T-helper 2 cell treated with Interferon-gamma antibody and Interleukin-4, amounts not matched to agents 5 μg/mL and 100 μg/mL, for 36 hours (primary cell): ENCODE measurements at regions not wholly inside any gene's neighbourhood (a gene's known extent, or its start where the extent isn't known, plus 50 kb on each side); places are given as distances from the start of the nearest gene placed in this dataset.

ENCODE experiments used
- DNase-seq: peaks from one replicate; pipeline ENCODE4 v3.0.0; 2021; ENCODE audit warnings: low spot score
- H3K27ac Mint-ChIP-seq: one replicate; pipeline ENCODE4 v1.8.0; 2021; ENCODE audit warnings: mild to moderate bottlenecking, mixed read lengths
- H3K27me3 Mint-ChIP-seq: one replicate; pipeline ENCODE4 v1.8.0; 2021; ENCODE audit warnings: low read depth, mixed read lengths
- H3K36me3 Mint-ChIP-seq: one replicate; pipeline ENCODE4 v1.8.0; 2021; ENCODE audit warnings: low read depth, mixed read lengths
- H3K4me1 Mint-ChIP-seq: one replicate; pipeline ENCODE4 v1.8.0; 2021; ENCODE audit warnings: low read depth, mixed read lengths
- H3K4me3 Mint-ChIP-seq: one replicate; pipeline ENCODE4 v1.8.0; 2022; ENCODE audit warnings: mild to moderate bottlenecking, moderate library complexity, mixed read lengths
- H3K9me3 Mint-ChIP-seq: one replicate; pipeline ENCODE4 v1.8.0; 2021; ENCODE audit warnings: mixed read lengths

GRCh38 chr6:21741221-21742109, 147.9 kb downstream of the SOX4 start:
- DNase-seq, result no peak
- H3K4me3 Mint-ChIP-seq, result no peak overlapping the region
- peaks cover 3% of the 10 kb centered on the region for H3K4me1 Mint-ChIP-seq
- H3K27me3 Mint-ChIP-seq, result peaks cover 2% of the 10 kb centered on the region
- no peak overlapping the region for H3K27ac Mint-ChIP-seq
- H3K36me3 Mint-ChIP-seq, result no peaks in the 10 kb centered on the region
- H3K9me3 Mint-ChIP-seq, result no peaks in the 10 kb centered on the region

GRCh38 chr6:21742238-21742660, 148.7 kb downstream of the SOX4 start:
- Mint-ChIP-seq H3K9me3 (no peaks in the 10 kb centered on the region), H3K27me3 (peaks cover 2% of the 10 kb centered on the region), H3K4me1 (no peaks in the 10 kb centered on the region), H3K4me3 (no peak overlapping the region), H3K27ac (no peak overlapping the region), H3K36me3 (no peaks in the 10 kb centered on the region)
- DNase-seq, result no peak

- Mint-ChIP-seq H3K9me3 (no peaks in the 10 kb centered on the region), H3K4me3 (no peak overlapping the region), H3K27me3 (peaks cover 1% of the 10 kb centered on the region), H3K36me3 (no peaks in the 10 kb centered on the region), H3K27ac (no peak overlapping the region), H3K4me1 (no peaks in the 10 kb centered on the region)
- DNase-seq, result no peak
Observed at GRCh38 chr6:21744331-21744730, 150.8 kb downstream of the SOX4 start.

GRCh38 chr6:21745543-21746337, 152.2 kb downstream of the SOX4 start:
- H3K27me3 Mint-ChIP-seq, result no peaks in the 10 kb centered on the region
- H3K9me3 Mint-ChIP-seq, result no peaks in the 10 kb centered on the region
- H3K4me1 Mint-ChIP-seq, result no peaks in the 10 kb centered on the region
- H3K27ac Mint-ChIP-seq, result no peak overlapping the region
- no peaks in the 10 kb centered on the region for H3K36me3 Mint-ChIP-seq
- no peak for DNase-seq
- H3K4me3 Mint-ChIP-seq, result no peak overlapping the region

- Mint-ChIP-seq H3K27me3 (no peaks in the 10 kb centered on the region), H3K4me1 (peaks cover 4% of the 10 kb centered on the region), H3K4me3 (no peak overlapping the region), H3K36me3 (no peaks in the 10 kb centered on the region), H3K9me3 (no peaks in the 10 kb centered on the region), H3K27ac (no peak overlapping the region)
- no peak for DNase-seq
Observed at GRCh38 chr6:21747441-21747840, 153.9 kb downstream of the SOX4 start.

- Mint-ChIP-seq H3K36me3 (no peaks in the 10 kb centered on the region), H3K27ac (no peak overlapping the region), H3K4me3 (no peak overlapping the region), H3K4me1 (peaks cover 7% of the 10 kb centered on the region), H3K27me3 (no peaks in the 10 kb centered on the region), H3K9me3 (no peaks in the 10 kb centered on the region)
- DNase-seq, result no peak
Observed at GRCh38 chr6:21748343-21749056, 154.9 kb downstream of the SOX4 start.

- H3K9me3 Mint-ChIP-seq, result no peaks in the 10 kb centered on the region
- H3K36me3 Mint-ChIP-seq, result no peaks in the 10 kb centered on the region
- H3K4me3 Mint-ChIP-seq, result no peak overlapping the region
- no peak overlapping the region for H3K27ac Mint-ChIP-seq
- H3K27me3 Mint-ChIP-seq, result no peaks in the 10 kb centered on the region
- H3K4me1 Mint-ChIP-seq, result peaks cover 7% of the 10 kb centered on the region
- DNase-seq, result no peak
Observed at GRCh38 chr6:21749754-21750153, 156.2 kb downstream of the SOX4 start.

GRCh38 chr6:21750575-21750974, 157.0 kb downstream of the SOX4 start:
- no peaks in the 10 kb centered on the region for H3K27me3 Mint-ChIP-seq
- no peaks in the 10 kb centered on the region for H3K36me3 Mint-ChIP-seq
- peaks cover 7% of the 10 kb centered on the region for H3K4me1 Mint-ChIP-seq
- no peak overlapping the region for H3K4me3 Mint-ChIP-seq
- no peak for DNase-seq
- H3K27ac Mint-ChIP-seq, result no peak overlapping the region
- no peaks in the 10 kb centered on the region for H3K9me3 Mint-ChIP-seq

GRCh38 chr6:21751608-21752007, 158.1 kb downstream of the SOX4 start:
- Mint-ChIP-seq H3K4me1 (peaks cover 7% of the 10 kb centered on the region), H3K36me3 (no peaks in the 10 kb centered on the region), H3K27me3 (no peaks in the 10 kb centered on the region), H3K27ac (no peak overlapping the region), H3K4me3 (no peak overlapping the region), H3K9me3 (no peaks in the 10 kb centered on the region)
- DNase-seq, result peak; percentile 41

- no peak for DNase-seq
- no peaks in the 10 kb centered on the region for H3K27me3 Mint-ChIP-seq
- no peak overlapping the region for H3K27ac Mint-ChIP-seq
- H3K4me3 Mint-ChIP-seq, result no peak overlapping the region
- peaks cover 7% of the 10 kb centered on the region for H3K4me1 Mint-ChIP-seq
- H3K9me3 Mint-ChIP-seq, result no peaks in the 10 kb centered on the region
- H3K36me3 Mint-ChIP-seq, result no peaks in the 10 kb centered on the region
Observed at GRCh38 chr6:21752054-21752811, 158.7 kb downstream of the SOX4 start.

GRCh38 chr6:21753241-21754108, 159.9 kb downstream of the SOX4 start:
- H3K9me3 Mint-ChIP-seq, result no peaks in the 10 kb centered on the region
- H3K4me3 Mint-ChIP-seq, result no peak overlapping the region
- no peak for DNase-seq
- H3K4me1 Mint-ChIP-seq, result peaks cover 7% of the 10 kb centered on the region
- H3K36me3 Mint-ChIP-seq, result no peaks in the 10 kb centered on the region
- H3K27ac Mint-ChIP-seq, result no peak overlapping the region
- no peaks in the 10 kb centered on the region for H3K27me3 Mint-ChIP-seq

GRCh38 chr6:21754891-21755290, 161.3 kb downstream of the SOX4 start:
- Mint-ChIP-seq H3K27me3 (no peaks in the 10 kb centered on the region), H3K9me3 (no peaks in the 10 kb centered on the region), H3K36me3 (no peaks in the 10 kb centered on the region), H3K4me1 (peaks cover 7% of the 10 kb centered on the region), H3K27ac (no peak overlapping the region), H3K4me3 (no peak overlapping the region)
- no peak for DNase-seq

GRCh38 chr6:21756487-21756886, 162.9 kb downstream of the SOX4 start:
- no peak overlapping the region for H3K4me3 Mint-ChIP-seq

More at GRCh38 chr6:21756487-21756886, 162.9 kb downstream of the SOX4 start:
- no peaks in the 10 kb centered on the region for H3K9me3 Mint-ChIP-seq
- H3K27ac Mint-ChIP-seq, result no peak overlapping the region
- H3K36me3 Mint-ChIP-seq, result no peaks in the 10 kb centered on the region
- H3K4me1 Mint-ChIP-seq, result peaks cover 2% of the 10 kb centered on the region
- H3K27me3 Mint-ChIP-seq, result no peaks in the 10 kb centered on the region
- DNase-seq, result no peak
